ENCODE measurements at regions not wholly inside any gene's neighbourhood (a gene's known extent, or its start where the extent isn't known, plus 50 kb on each side); places are given as distances from the start of the nearest gene placed in this dataset.

- TF ChIP-seq POLR2A (IDR thresholded peaks at IDR 0.05) (no peak), CTCF (IDR thresholded peaks at IDR 0.05) (no peak)
Measured at GRCh38 chrX:150044556-150044955, 106.3 kb upstream of the EOLA2 start.
